ENCODE measurements at regions not wholly inside any gene's neighbourhood (a gene's known extent, or its start where the extent isn't known, plus 50 kb on each side); places are given as distances from the start of the nearest gene placed in this dataset.

DNA sequence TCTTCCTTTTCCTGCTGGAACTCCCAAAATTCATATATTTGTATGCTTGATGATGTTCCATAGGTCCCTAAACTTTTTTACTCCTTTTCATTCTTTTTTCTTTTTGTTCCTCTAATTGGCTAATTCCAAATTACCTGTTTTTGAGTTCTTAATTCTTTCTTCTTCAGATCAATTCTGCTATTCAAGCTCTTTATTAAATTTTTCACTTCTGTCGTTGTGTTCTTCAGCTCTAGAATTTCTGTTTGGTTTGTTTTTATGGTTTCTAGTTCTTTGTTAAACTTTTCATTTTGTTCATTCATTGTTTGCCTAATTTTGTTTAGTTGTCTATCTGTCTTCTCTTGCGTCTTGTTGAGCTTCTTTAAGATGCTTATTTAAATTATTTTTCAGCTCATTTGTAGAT, 154.8 kb downstream of the TPH2 start:
- no peak overlapping the region for H3K9ac ChIP-seq (ENCODE audit: extremely low read depth, insufficient read length, low read length)
- no peak overlapping the region for H4K8ac ChIP-seq (replicated peaks; ENCODE audit: insufficient read length, low read depth, low read length)
- H3K79me2 ChIP-seq (ENCODE audit: insufficient read depth, low read length) = no peaks in the 10 kb centered on the region
- no peak overlapping the region for H2BK20ac ChIP-seq (ENCODE audit: low read depth, low read length, poor library complexity, severe bottlenecking)
- no peak overlapping the region for H3K18ac ChIP-seq (ENCODE audit: insufficient read length, low read depth, low read length)
- H3K27ac ChIP-seq (ENCODE audit: insufficient read length, low read depth, low read length) = no peak overlapping the region
- H2AFZ ChIP-seq (ENCODE audit: low read length) = no peak overlapping the region
- H3K27ac Mint-ChIP-seq = no peak overlapping the region
- H3K79me1 ChIP-seq (ENCODE audit: insufficient read depth, low read depth, low read length, poor library complexity, severe bottlenecking) = no peaks in the 10 kb centered on the region
- no peaks in the 10 kb centered on the region for H3K9me3 ChIP-seq (ENCODE audit: control insufficient read depth, low read depth, low read length)
- H3T11ph ChIP-seq (ENCODE audit: low read length) = no peak overlapping the region
- peaks cover 0 to 5% of the 10 kb centered on the region in 2 experiments; a peak in 1 of 4 replicates for H3K4me1 Mint-ChIP-seq
- H2BK5ac ChIP-seq (ENCODE audit: insufficient read length, low read length) = no peak overlapping the region
- no peak overlapping the region for H3K14ac ChIP-seq (ENCODE audit: insufficient read depth, low read length)
- no peaks in the 10 kb centered on the region; the same call in 1 of the 2 replicates for H3K4me1 ChIP-seq (ENCODE audit: insufficient read depth, low read length)
- no peak overlapping the region for H2BK120ac ChIP-seq (ENCODE audit: low read depth, low read length, poor library complexity, severe bottlenecking)
- H3K27me3 ChIP-seq (ENCODE audit: insufficient read depth, low read length) = no peaks in the 10 kb centered on the region
- no peak overlapping the region for H2BK15ac ChIP-seq (ENCODE audit: low read depth, low read length)
- H3K23ac ChIP-seq (ENCODE audit: insufficient read length, low read depth, low read length) = no peak overlapping the region
- no peak overlapping the region for H3K4me2 ChIP-seq (ENCODE audit: insufficient read depth, insufficient read length, low read length)
- no CpG with 5 or more reads among the region's 2 CpGs for WGBS (ENCODE audit: extremely low coverage, insufficient read length, low lambda C conversion rate)
- H4K5ac ChIP-seq (ENCODE audit: insufficient read length, low read depth, low read length) = no peak overlapping the region
- H3K23me2 ChIP-seq (ENCODE audit: insufficient read length, low read depth, low read length, poor library complexity, severe bottlenecking) = no peaks in the 10 kb centered on the region
- no peaks in the 10 kb centered on the region for H3K36me3 Mint-ChIP-seq (ENCODE audit: insufficient read depth in 1 of 3, low read depth in 3 of 3)
- no peaks in the 10 kb centered on the region; a peak in 1 of 5 replicates for H3K9me3 Mint-ChIP-seq
- no peak overlapping the region for H2AK5ac ChIP-seq (ENCODE audit: insufficient read length, low read length)
- H2BK12ac ChIP-seq (ENCODE audit: insufficient read length, low read depth, low read length) = no peak overlapping the region
- no peak overlapping the region for H3K4me3 Mint-ChIP-seq
- no peak overlapping the region for H4K91ac ChIP-seq (ENCODE audit: insufficient read length, low read depth, low read length)
- no peak overlapping the region for H3K56ac ChIP-seq (ENCODE audit: insufficient read length, low read depth, low read length)
- no peak overlapping the region for H3K4ac ChIP-seq (ENCODE audit: low read depth, low read length)
- H4K20me1 ChIP-seq (ENCODE audit: control insufficient read depth, insufficient read depth, insufficient read length) = no peaks in the 10 kb centered on the region
- no peak for DNase-seq
- H3K27me3 Mint-ChIP-seq (ENCODE audit: low read depth) = no peaks in the 10 kb centered on the region
- TF ChIP-seq, protein P1, sequence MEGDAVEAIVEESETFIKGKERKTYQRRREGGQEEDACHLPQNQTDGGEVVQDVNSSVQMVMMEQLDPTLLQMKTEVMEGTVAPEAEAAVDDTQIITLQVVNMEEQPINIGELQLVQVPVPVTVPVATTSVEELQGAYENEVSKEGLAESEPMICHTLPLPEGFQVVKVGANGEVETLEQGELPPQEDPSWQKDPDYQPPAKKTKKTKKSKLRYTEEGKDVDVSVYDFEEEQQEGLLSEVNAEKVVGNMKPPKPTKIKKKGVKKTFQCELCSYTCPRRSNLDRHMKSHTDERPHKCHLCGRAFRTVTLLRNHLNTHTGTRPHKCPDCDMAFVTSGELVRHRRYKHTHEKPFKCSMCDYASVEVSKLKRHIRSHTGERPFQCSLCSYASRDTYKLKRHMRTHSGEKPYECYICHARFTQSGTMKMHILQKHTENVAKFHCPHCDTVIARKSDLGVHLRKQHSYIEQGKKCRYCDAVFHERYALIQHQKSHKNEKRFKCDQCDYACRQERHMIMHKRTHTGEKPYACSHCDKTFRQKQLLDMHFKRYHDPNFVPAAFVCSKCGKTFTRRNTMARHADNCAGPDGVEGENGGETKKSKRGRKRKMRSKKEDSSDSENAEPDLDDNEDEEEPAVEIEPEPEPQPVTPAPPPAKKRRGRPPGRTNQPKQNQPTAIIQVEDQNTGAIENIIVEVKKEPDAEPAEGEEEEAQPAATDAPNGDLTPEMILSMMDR (conservative IDR thresholded peaks at IDR 0.05) = no peak

All from H9 (cell line).